ENCODE measurements at regions not wholly inside any gene's neighbourhood (a gene's known extent, or its start where the extent isn't known, plus 50 kb on each side); places are given as distances from the start of the nearest gene placed in this dataset.

DNA sequence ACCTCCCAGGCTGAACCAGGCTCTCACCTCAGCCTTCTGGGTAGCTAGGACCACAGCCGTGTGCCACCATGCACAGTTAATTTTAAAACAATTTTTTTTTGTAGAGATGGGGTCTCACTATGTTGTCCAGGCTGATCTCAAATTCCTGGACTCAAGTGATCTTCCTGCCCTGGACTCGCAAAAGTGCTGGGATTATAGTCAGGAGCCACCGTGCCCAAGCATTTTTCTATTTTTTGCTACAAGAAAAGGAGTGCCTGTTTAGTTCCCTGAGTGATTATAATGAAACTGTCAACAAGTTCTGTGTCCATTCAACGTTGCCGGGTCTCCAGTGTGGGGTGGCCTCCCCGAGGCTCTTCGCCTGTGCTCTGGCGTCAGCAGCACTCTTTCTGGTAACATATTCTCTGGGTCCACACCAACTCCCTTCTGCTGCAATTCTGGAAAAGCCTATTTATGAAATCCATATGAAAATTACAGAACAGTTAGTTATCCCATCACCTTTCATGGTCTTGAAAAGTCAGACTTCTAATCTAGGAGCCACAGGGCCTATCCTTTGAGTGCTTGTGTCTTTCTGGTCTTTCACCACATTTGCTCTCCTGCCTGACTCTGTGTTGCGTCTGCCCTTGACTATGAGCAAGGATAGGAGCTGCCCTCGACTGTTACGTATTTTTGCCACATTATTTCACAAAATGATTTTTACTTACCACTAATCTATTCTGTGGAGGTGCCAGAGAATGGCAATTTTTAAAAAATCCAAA lies 172.7 kb downstream of the SOCS6 start:
- no peak for TF ChIP-seq GATA3 (IDR thresholded peaks at IDR 0.05; ENCODE audit: low read depth, low read length)
- no peak for TF ChIP-seq GATA2 (IDR thresholded peaks at IDR 0.05; ENCODE audit: low read depth, low read length)

- TF ChIP-seq GATA3 (IDR thresholded peaks at IDR 0.05; ENCODE audit: low read depth, low read length) (no peak), GATA2 (IDR thresholded peaks at IDR 0.05; ENCODE audit: low read depth, low read length) (no peak)
Observed at GRCh38 chr18:70459731-70460130, 170.9 kb downstream of the SOCS6 start.

DNA sequence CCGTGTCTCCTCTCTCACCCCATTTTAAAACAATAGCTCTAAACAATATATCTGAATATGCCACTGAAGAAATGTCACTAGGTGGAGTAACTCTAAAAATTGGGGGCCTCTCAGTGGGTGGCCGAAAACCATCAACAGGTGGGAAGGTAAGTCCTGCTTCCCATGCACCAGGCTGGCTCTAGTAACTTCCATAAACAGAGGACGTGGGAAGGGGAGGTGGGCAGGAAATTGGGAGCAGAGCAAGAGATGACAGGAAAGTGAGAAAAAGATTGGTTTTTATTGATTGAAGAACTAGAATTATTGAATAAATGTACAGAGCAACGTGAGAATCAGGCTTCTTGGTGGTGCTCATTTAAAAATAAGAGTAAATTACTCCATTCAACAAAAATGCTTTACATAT lies 170.4 kb downstream of the SOCS6 start:
- TF ChIP-seq GATA2 (IDR thresholded peaks at IDR 0.05; ENCODE audit: low read depth, low read length), result no peak
- no peak for TF ChIP-seq GATA3 (IDR thresholded peaks at IDR 0.05; ENCODE audit: low read depth, low read length)

- TF ChIP-seq GATA3 (IDR thresholded peaks at IDR 0.05; ENCODE audit: low read depth, low read length) (no peak), GATA2 (IDR thresholded peaks at IDR 0.05; ENCODE audit: low read depth, low read length) (no peak)
Observed at GRCh38 chr18:70457788-70458187, 168.9 kb downstream of the SOCS6 start.

DNA sequence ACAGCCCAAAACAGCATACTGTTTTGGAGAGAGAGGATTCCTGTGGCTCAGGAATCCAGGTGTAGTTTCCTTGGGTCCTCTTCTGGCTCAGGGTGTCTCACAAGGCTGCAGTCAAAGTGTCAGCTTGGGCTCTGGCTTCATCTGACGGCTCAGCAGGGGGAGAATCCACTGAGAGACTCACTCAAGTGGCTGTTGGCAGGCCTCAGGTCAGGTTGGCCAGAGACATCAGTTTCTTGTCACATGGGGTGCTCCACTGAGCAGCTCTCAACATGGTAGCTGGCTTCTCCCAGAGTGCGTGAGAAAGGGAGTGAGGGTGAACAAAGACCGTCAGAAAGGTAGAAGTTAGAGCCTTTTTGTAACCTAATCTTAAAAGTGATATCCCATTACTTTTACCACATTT lies 168.4 kb downstream of the SOCS6 start:
- TF ChIP-seq GATA3 (IDR thresholded peaks at IDR 0.05; ENCODE audit: low read depth, low read length) (no peak), GATA2 (IDR thresholded peaks at IDR 0.05; ENCODE audit: low read depth, low read length) (no peak)

DNA sequence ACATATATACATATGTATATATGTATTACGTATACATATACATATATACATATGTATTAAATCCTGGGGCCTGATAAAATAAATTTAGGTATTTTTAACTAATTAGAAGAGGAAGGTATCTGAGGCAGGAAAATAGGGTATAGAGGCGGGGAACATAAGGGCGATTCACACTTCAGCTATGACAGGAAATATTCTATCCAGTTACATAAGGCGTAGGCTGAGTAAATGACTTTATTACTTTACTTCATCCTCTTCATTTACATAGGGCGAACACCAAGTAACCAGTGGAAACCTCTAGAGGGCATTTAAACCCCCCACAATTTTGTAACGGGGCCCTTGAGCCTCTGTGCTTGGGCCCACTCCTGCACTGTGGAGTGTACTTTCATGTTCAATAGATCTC lies 167.5 kb downstream of the SOCS6 start:
- TF ChIP-seq GATA3 (IDR thresholded peaks at IDR 0.05; ENCODE audit: low read depth, low read length), result no peak
- no peak for TF ChIP-seq GATA2 (IDR thresholded peaks at IDR 0.05; ENCODE audit: low read depth, low read length)

DNA sequence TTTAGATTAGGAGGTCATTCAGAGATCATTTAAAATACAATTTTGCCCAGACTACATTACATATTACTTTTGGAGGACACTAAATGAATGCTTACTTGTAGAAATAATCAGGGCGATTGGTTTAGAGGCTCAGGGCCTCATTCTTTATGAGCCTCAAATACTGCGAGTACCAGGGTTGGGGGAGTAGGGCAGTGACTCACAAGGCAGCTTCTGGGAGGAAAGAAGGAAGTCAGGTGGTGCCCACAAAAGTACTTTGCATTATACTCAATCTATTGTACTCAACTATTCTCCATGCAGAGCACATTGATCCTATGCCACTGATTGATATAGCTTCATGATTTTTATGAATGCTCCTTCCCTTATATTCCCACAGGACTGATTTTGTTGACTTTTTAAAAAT lies 166.9 kb downstream of the SOCS6 start:
- TF ChIP-seq GATA2 (IDR thresholded peaks at IDR 0.05; ENCODE audit: low read depth, low read length) (no peak), GATA3 (IDR thresholded peaks at IDR 0.05; ENCODE audit: low read depth, low read length) (no peak)

DNA sequence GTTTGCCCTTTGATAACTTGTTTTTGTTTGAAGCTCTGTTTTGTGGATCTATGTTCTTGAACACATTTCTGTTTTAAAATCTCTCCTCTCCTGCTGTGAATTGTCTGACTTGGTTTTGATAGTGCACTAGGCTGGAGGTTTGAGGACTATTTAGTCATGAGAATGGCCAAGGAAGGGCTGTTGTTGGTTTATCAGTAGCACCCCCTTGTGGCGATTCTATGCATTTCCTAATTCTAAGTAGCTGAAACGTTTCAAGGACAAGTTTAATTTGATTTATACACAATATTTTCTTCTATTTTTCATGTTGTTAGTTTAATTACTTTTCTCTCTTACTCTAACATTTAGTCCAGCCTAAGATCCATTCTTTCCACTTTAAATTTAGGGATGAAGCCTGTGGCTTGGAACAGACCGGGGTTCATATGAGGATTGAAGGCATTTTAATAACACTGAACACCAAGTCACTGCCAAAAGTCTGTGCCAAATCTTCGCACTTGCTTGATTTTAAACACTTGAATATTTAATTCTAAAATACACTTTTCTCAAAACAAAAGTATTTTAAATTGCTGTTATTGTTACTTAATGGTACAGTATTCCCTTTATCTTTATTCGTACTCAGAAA lies 166.0 kb downstream of the SOCS6 start:
- no peak for TF ChIP-seq GATA3 (IDR thresholded peaks at IDR 0.05; ENCODE audit: low read depth, low read length)
- TF ChIP-seq GATA2 (IDR thresholded peaks at IDR 0.05; ENCODE audit: low read depth, low read length), result no peak

GRCh38 chr18:70453058-70453775 lies 164.4 kb downstream of the SOCS6 start:
- TF ChIP-seq GATA3 (IDR thresholded peaks at IDR 0.05; ENCODE audit: low read depth, low read length), result no peak
- TF ChIP-seq GATA2 (IDR thresholded peaks at IDR 0.05; ENCODE audit: low read depth, low read length), result no peak

DNA sequence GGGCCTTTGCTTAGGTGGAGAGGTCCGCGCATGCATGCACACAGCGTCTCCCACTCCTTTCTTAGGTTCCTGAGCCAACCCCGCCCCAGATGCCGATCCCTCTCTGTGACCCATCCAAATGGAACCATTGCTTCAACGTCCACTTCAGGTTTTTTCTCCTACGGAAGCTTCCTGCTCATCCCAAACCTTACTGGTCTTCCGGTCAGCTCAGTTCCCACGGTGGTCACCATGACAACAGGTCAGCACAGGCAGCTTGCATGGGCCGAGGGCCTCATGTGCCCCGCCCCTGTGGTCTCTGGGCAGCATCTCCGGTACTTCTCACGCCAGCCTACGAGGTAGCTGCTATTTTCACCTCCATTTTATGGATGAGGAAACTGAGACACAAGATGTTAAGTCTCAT lies 163.7 kb downstream of the SOCS6 start:
- no peak for TF ChIP-seq GATA3 (IDR thresholded peaks at IDR 0.05; ENCODE audit: low read depth, low read length)
- no peak for TF ChIP-seq GATA2 (IDR thresholded peaks at IDR 0.05; ENCODE audit: low read depth, low read length)

DNA sequence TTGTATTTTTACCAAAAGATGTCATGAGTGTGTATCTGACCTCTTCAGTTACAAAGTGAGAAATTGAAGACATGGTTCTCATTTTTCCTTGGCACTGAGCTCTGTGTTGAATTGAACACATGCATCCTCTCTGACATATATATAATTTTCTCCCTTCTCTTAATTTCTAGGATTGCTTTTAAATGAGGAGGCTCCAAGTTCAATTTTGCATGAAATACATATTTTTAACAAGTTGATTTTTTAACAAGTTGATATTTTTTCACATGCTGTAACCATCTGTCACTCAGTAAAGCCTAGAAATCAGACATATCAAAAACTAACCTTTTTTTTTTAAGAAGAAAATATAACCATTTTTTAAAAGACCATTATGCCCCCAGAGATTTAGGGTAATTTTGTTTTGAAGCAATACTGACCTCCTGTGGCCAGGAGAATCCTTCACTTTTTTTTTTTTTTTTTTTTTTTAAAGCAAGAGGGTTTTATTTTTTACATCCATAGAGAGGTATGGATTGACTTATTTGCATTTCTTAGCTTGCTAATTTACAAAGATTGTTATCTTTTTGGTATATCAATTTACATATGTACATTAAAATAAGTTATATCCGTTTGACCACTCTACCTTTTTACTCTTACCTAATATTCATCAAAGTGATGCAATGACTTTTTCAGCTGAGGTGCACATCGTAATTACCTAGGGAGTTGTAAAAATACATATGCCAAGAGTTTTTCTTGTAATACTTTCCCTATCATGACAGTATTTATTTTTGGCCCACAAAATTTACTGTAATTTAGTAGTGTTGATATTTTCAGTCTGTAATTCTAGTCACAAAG lies 161.8 kb downstream of the SOCS6 start:
- TF ChIP-seq GATA2 (IDR thresholded peaks at IDR 0.05; ENCODE audit: low read depth, low read length), result no peak
- TF ChIP-seq GATA3 (IDR thresholded peaks at IDR 0.05; ENCODE audit: low read depth, low read length), result no peak

DNA sequence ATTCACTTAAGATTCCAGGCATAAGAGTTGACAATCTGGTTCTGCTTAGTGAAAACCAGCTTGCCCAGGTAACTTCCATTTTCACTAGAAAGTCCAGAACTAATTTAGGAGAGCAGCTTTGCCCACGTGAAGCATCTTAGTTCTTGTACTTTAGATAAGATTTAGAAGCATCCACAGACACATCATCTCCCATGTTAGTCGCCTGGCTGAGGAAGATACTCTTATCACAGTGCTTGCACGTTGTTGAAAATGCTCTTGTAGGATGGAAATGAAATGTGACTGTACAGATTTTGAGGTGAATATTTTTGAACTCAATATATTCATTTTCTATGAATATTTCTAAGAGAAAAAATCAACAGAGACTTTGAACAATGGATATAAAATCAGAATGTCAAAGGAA lies 159.7 kb downstream of the SOCS6 start:
- no peak for TF ChIP-seq GATA3 (IDR thresholded peaks at IDR 0.05; ENCODE audit: low read depth, low read length)
- no peak for TF ChIP-seq GATA2 (IDR thresholded peaks at IDR 0.05; ENCODE audit: low read depth, low read length)

GRCh38 chr18:70446063-70446462 lies 157.2 kb downstream of the SOCS6 start:
- no peak for TF ChIP-seq GATA2 (IDR thresholded peaks at IDR 0.05; ENCODE audit: low read depth, low read length)
- no peak for TF ChIP-seq GATA3 (IDR thresholded peaks at IDR 0.05; ENCODE audit: low read depth, low read length)

- TF ChIP-seq GATA3 (IDR thresholded peaks at IDR 0.05; ENCODE audit: low read depth, low read length), result no peak
- TF ChIP-seq GATA2 (IDR thresholded peaks at IDR 0.05; ENCODE audit: low read depth, low read length), result no peak
Observed at GRCh38 chr18:70442933-70443332, 154.1 kb downstream of the SOCS6 start.
